Body of pancreas (tissue), 4 donors: ENCODE measurements at regions not wholly inside any gene's neighbourhood (a gene's known extent, or its start where the extent isn't known, plus 50 kb on each side); places are given as distances from the start of the nearest gene placed in this dataset.
"Not testable (repeated sequence)": the region's sequence is repeated elsewhere in the genome, so short reads cannot be mapped to it uniquely, and the experiment has no call there.

Source experiments
- ATAC-seq: fragments of 150-250 bp; one replicate; pipeline ENCODE4 v1.9.1; 2016
- DNase-seq, 4 donors: peaks; one replicate each; pipeline ENCODE4 v3.0.0-alpha.2; 2019
- H3K27ac ChIP-seq, 4 donors: fragments of 200-600 bp; sonication (generic); 1 replicate in 3 of 4; 2 replicates in 1 of 4; pipeline versions ENCODE4 v1.5.1 to v1.6.1; 2016 to 2019; ENCODE audit warnings: mild to moderate bottlenecking in 1 of 4, mixed read lengths in 1 of 4, moderate library complexity in 1 of 4
- H3K27me3 ChIP-seq, 2 donors: fragments of 200-600 bp; sonication (generic); one replicate each; pipeline ENCODE4 v1.6.0; 2016; ENCODE audit warnings: mild to moderate bottlenecking in 1 of 2
- H3K36me3 ChIP-seq, 2 donors: fragments of 200-600 bp; sonication (generic); replicated peaks in 1 of 2; 2 replicates each; pipeline ENCODE4 v1.5.1; 2016; ENCODE audit warnings: low read depth in 2 of 2; ENCODE audit not compliant: insufficient read depth in 1 of 2
- H3K4me1 ChIP-seq: fragments of 200-600 bp; sonication (generic); one replicate; pipeline ENCODE4 v1.6.0; 2016
- H3K4me3 ChIP-seq, 2 donors: fragments of 200-600 bp; sonication (generic); 1 replicate in 1 of 2; 2 replicates in 1 of 2; pipeline ENCODE4 v1.5.1; 2016 to 2019
- H3K9me3 ChIP-seq, 3 donors: fragments of 200-600 bp; sonication (generic); 1 replicate in 2 of 3; 2 replicates in 1 of 3; pipeline ENCODE4 v1.5.1; 2016
- POLR2A ChIP-seq, 3 donors: fragments of 450-650 bp; IDR thresholded peaks; one replicate each; pipeline ENCODE4 v1.6.1; 2016; ENCODE audit warnings: antibody characterized with exemption in 3 of 3, mild to moderate bottlenecking in 2 of 3
- WGBS, 2 donors: methylation state at CpG; one replicate each; pipeline ENCODE4 v1.1.5; 2017; 5-methylcytosine and 5-hydroxymethylcytosine counted together
- intact Hi-C: fragments of 100-400 bp; cut with DNase I; formaldehyde crosslinking; loops from one replicate; pipeline ENCODE4 v1.15.1; 2023
- TF ChIP-seq, protein P1 (sequence below), 7 experiments: fragments of 450-650 bp in 4 of 7; fragments of 200-600 bp in 3 of 7; sonication (generic) in 3 of 7; IDR thresholded peaks; one replicate each; pipeline ENCODE4 v1.5.1; 2016 to 2019; ENCODE audit warnings: antibody characterized with exemption in 7 of 7

DNA sequence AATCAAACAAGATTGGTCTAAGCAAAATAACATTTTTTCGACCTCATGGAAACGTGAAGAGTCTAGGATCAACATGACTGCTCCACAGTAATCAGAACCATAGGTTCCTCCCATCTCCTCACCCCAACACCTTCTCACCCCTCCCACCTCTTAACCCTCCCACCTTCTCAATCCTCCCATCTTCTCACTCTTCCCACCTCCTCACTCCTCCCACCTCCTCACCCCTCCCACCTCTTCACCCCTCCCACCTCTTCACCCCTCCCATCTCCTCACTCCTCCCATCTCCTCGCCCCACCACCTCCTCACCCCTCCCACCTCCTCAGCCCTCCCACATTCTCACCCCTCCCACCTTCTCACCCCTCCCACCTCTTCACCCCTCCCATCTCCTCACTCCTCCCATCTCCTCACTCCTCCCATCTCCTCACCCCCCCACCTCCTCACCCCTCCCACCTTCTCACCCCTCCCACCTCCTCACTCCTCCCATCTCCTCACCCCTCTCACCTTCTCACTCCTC is 567.4 kb downstream of the C6orf118 start:
- H3K27me3 ChIP-seq: no peaks in the 10 kb centered on the region
- 56 to 60% methylated on average over 3 of the region's 3 CpGs for WGBS, 2 donors
- H3K27ac ChIP-seq: no peak overlapping the region
- no peaks in the 10 kb centered on the region for H3K9me3 ChIP-seq
- no peaks in the 10 kb centered on the region for H3K36me3 ChIP-seq
- intact Hi-C loops: no loop called here
- DNase-seq: no peak
- no peak for ATAC-seq
- no peak for TF ChIP-seq POLR2A (IDR thresholded peaks at IDR 0.05)
- TF ChIP-seq, protein P1, sequence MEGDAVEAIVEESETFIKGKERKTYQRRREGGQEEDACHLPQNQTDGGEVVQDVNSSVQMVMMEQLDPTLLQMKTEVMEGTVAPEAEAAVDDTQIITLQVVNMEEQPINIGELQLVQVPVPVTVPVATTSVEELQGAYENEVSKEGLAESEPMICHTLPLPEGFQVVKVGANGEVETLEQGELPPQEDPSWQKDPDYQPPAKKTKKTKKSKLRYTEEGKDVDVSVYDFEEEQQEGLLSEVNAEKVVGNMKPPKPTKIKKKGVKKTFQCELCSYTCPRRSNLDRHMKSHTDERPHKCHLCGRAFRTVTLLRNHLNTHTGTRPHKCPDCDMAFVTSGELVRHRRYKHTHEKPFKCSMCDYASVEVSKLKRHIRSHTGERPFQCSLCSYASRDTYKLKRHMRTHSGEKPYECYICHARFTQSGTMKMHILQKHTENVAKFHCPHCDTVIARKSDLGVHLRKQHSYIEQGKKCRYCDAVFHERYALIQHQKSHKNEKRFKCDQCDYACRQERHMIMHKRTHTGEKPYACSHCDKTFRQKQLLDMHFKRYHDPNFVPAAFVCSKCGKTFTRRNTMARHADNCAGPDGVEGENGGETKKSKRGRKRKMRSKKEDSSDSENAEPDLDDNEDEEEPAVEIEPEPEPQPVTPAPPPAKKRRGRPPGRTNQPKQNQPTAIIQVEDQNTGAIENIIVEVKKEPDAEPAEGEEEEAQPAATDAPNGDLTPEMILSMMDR (IDR thresholded peaks at IDR 0.05): no peak
- H3K4me3 ChIP-seq: no peak overlapping the region
- H3K4me1 ChIP-seq: no peaks in the 10 kb centered on the region

DNA sequence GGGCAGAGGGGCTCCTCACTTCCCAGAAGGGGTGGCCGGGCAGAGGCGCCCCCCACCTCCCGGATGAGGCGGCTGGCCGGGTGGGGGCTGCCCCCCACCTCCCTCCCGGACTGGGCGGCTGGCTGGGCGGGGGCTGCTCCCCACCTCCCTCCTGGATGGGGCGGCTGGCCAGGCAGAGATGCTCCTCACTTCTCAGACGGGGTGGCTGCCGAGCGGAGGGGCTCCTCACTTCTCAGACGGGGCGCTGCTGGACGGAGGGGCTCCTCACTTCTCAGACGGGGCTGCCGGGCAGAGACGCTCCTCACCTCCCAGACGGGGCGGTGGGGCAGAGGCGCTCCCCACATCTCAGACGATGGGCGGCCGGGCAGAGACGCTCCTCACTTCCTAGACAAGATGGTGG is 573.3 kb downstream of the C6orf118 start:
- H3K36me3 ChIP-seq, H3K27me3 ChIP-seq, H3K27ac ChIP-seq, ATAC-seq, intact Hi-C loops, H3K4me1 ChIP-seq, DNase-seq, H3K9me3 ChIP-seq, H3K4me3 ChIP-seq: not testable (repeated sequence)
- 86% methylated on average over 18 of the region's 25 CpGs; no CpG with 5 or more reads in 1 of the 2 donors for WGBS, 2 donors

DNA sequence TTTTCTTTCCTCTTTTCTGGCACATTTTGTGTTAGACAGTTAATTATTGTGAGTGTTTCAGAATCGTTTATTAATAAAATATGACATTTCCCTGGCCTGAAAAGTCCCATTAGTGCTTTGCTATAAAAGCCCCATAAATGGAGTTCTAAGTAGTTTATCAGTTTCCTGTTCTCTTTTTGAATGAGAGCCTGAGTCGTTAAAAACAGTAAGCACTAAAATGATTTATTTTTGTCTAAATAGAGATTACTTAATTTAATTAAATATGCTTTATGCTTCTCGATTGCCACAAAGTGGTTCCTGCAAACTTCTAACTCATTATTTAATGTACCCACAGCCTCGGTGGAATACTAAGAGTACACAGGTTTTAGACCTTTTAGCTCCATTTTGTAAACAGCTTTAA is 577.9 kb downstream of the C6orf118 start:
- no peaks in the 10 kb centered on the region for H3K27me3 ChIP-seq
- intact Hi-C loops: no loop called here
- no peak for ATAC-seq
- no peaks in the 10 kb centered on the region for H3K9me3 ChIP-seq
- H3K4me3 ChIP-seq: no peak overlapping the region
- H3K27ac ChIP-seq: no peak overlapping the region
- no peak for TF ChIP-seq POLR2A (IDR thresholded peaks at IDR 0.05)
- TF ChIP-seq, protein P1 (IDR thresholded peaks at IDR 0.05): no peak
- no peaks in the 10 kb centered on the region for H3K4me1 ChIP-seq
- H3K36me3 ChIP-seq: no peaks in the 10 kb centered on the region
- 24 to 28% methylated on average over 4 of the region's 4 CpGs for WGBS, 2 donors
- DNase-seq: no peak

DNA sequence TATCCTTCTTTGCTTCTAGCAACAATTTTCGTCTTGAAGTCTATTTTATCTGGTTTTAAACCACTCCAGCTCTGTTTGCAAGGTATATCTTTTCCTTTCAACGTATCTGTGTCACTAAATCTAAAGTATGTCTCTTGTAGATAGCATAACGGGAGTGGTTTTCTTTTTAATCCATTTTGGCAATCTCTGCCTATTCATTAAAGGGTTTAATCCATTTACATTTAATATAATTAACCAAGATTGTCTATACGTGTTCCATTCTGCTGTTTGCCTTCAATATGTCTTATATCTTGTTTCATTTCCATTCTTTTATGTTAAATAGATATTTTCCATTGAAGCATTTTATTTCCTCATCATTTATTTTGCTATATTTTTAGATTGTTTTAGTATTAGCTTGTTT is 587.9 kb downstream of the C6orf118 start:
- no peak overlapping the region for H3K27ac ChIP-seq
- WGBS, 2 donors: 32 to 41% methylated on average over 4 of the region's 4 CpGs
- DNase-seq: no peak
- H3K27me3 ChIP-seq: no peaks in the 10 kb centered on the region
- no peak for ATAC-seq
- H3K9me3 ChIP-seq: no peaks in the 10 kb centered on the region
- H3K36me3 ChIP-seq: no peaks in the 10 kb centered on the region
- H3K4me1 ChIP-seq: no peaks in the 10 kb centered on the region
- intact Hi-C loops: no loop called here
- no peak overlapping the region for H3K4me3 ChIP-seq
- TF ChIP-seq, protein P1 (IDR thresholded peaks at IDR 0.05): no peak
- TF ChIP-seq POLR2A (IDR thresholded peaks at IDR 0.05): no peak

DNA sequence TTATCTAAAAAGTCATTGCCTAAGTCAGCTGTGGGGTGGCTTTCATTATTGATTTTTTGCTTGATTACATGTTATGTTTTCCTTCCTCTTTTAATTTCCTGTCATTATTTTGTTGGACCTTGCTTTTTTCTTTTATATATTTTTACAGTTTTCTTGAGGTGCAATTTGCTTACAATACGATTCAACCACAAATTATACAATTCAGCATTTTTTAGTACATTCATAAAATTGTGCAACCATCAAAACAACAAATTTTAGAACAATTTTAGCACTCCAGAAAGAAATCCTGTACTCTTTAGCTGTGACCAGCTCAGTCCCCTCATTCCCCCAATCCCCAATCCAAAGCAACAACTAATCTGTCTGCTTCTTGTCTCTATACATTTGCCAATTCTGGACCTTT is 608.9 kb downstream of the C6orf118 start:
- no peak for ATAC-seq
- WGBS, 2 donors: 38 to 47% methylated on average over 1 of the region's 1 CpG
- TF ChIP-seq, protein P1 (IDR thresholded peaks at IDR 0.05): no peak
- TF ChIP-seq POLR2A (IDR thresholded peaks at IDR 0.05): no peak
- H3K4me1 ChIP-seq: no peaks in the 10 kb centered on the region
- no peak for DNase-seq
- intact Hi-C loops: no loop called here
- H3K9me3 ChIP-seq: no peaks in the 10 kb centered on the region
- H3K27me3 ChIP-seq: no peaks in the 10 kb centered on the region
- H3K4me3 ChIP-seq: no peak overlapping the region
- no peaks in the 10 kb centered on the region for H3K36me3 ChIP-seq
- no peak overlapping the region for H3K27ac ChIP-seq
